OCI-LY3 (cell line): ENCODE measurements at regions not wholly inside any gene's neighbourhood (a gene's known extent, or its start where the extent isn't known, plus 50 kb on each side); places are given as distances from the start of the nearest gene placed in this dataset.

Experiments
- H2AFZ ChIP-seq: fragments of 200-600, 300-600 bp; shearing (Covaris generic); 2 replicates; pipeline ENCODE4 v1.6.0; 2014; ENCODE audit warnings: antibody characterized with exemption, low read depth, low read length
- H3K27ac ChIP-seq: fragments of 200-600, 300-600 bp; sonication (generic); 2 replicates; pipeline ENCODE4 v1.5.1; 2014; ENCODE audit warnings: mild to moderate bottlenecking, low read length, moderate library complexity, mixed read lengths
- H3K27me3 ChIP-seq: fragments of 200-600, 300-600 bp; sonication (generic); 2 replicates; pipeline ENCODE4 v1.6.1; 2014; ENCODE audit warnings: low read depth, low read length, mixed read lengths
- H3K36me3 ChIP-seq: fragments of 200-600, 300-600 bp; sonication (generic); replicated peaks from 2 replicates; pipeline ENCODE3; 2014; ENCODE audit warnings: low read depth, low read length, mixed read lengths
- H3K4me1 ChIP-seq: fragments of 300-600, 200-600 bp; sonication (generic); 2 replicates; pipeline ENCODE4 v1.6.1; 2014; ENCODE audit warnings: low read length, mixed read lengths
- H3K4me2 ChIP-seq: fragments of 200-600, 300-600 bp; sonication (generic); 2 replicates; pipeline ENCODE4 v1.6.1; 2014; ENCODE audit warnings: low read length, mixed read lengths
- H3K4me3 ChIP-seq: fragments of 300-600, 200-600 bp; sonication (generic); 2 replicates; pipeline ENCODE4 v1.5.1; 2014; ENCODE audit warnings: antibody characterized with exemption, mild to moderate bottlenecking, low read length, moderate library complexity
- H3K79me2 ChIP-seq: fragments of 300-600, 200-600 bp; shearing (Covaris generic); 2 replicates; pipeline ENCODE4 v1.6.1; 2014; ENCODE audit warnings: mild to moderate bottlenecking, low read length, mixed read lengths
- H3K9ac ChIP-seq: fragments of 300-600, 200-600 bp; shearing (Covaris generic); 2 replicates; pipeline ENCODE4 v1.6.0; 2014; ENCODE audit warnings: mild to moderate bottlenecking, low read length, moderate library complexity
- H3K9me3 ChIP-seq: fragments of 200-600, 300-600 bp; shearing (Covaris generic); 2 replicates; pipeline ENCODE4 v1.6.1; 2014; ENCODE audit warnings: low read length, mixed read lengths; ENCODE audit not compliant: insufficient read depth
- H4K20me1 ChIP-seq: fragments of 200-600, 300-600 bp; sonication (generic); 2 replicates; pipeline ENCODE4 v1.6.1; 2016; ENCODE audit warnings: low read length, mixed read lengths; ENCODE audit not compliant: insufficient read depth
- EZH2phosphoT487 ChIP-seq: fragments of 200-600 bp; shearing (Covaris generic); IDR thresholded peaks from 2 replicates; pipeline ENCODE4 v1.6.1; 2018; ENCODE audit warnings: antibody characterized with exemption, mixed run types, low read depth
- TF ChIP-seq, protein P1 (sequence below): fragments of 200-600, 300-600 bp; sonication (generic); IDR thresholded peaks from 2 replicates; pipeline ENCODE4 v1.5.1; 2014; ENCODE audit warnings: antibody characterized with exemption, low read length, low read depth

DNA sequence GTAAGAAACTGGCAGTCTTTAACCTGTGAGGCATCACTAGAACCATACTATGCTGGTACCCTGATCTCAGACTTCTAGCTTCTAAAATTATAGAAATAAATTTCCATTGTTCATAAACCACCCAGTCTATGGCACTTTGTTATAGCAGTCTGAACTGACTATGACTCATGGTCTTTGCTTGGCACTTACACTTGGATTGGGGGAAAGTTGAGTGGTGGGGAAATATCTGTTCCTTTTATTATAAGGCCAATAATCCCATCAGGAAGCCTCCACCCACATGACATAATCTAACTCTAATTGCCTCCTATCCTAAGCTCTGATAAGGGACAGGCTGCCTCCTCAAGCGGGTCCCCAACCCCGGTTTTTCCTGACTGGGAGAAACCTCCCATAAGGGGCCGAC, 61.4 kb upstream of the PACRGL start:
- H3K27me3 ChIP-seq, result no peaks in the 10 kb centered on the region
- no peak overlapping the region for H3K9ac ChIP-seq
- H3K4me3 ChIP-seq, result no peak overlapping the region
- no peak overlapping the region for H3K27ac ChIP-seq
- no peak overlapping the region for H2AFZ ChIP-seq
- H3K9me3 ChIP-seq, result no peaks in the 10 kb centered on the region
- H3K4me1 ChIP-seq, result 0 out of 2 replicates have a peak, but pooled peaks cover 2% of the 10 kb centered on the region
- TF ChIP-seq EZH2phosphoT487, result no peak
- TF ChIP-seq, protein P1, sequence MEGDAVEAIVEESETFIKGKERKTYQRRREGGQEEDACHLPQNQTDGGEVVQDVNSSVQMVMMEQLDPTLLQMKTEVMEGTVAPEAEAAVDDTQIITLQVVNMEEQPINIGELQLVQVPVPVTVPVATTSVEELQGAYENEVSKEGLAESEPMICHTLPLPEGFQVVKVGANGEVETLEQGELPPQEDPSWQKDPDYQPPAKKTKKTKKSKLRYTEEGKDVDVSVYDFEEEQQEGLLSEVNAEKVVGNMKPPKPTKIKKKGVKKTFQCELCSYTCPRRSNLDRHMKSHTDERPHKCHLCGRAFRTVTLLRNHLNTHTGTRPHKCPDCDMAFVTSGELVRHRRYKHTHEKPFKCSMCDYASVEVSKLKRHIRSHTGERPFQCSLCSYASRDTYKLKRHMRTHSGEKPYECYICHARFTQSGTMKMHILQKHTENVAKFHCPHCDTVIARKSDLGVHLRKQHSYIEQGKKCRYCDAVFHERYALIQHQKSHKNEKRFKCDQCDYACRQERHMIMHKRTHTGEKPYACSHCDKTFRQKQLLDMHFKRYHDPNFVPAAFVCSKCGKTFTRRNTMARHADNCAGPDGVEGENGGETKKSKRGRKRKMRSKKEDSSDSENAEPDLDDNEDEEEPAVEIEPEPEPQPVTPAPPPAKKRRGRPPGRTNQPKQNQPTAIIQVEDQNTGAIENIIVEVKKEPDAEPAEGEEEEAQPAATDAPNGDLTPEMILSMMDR, result no peak
- H3K36me3 ChIP-seq, result no peaks in the 10 kb centered on the region
- H3K4me2 ChIP-seq, result no peak overlapping the region
- H4K20me1 ChIP-seq, result no peaks in the 10 kb centered on the region
- no peaks in the 10 kb centered on the region for H3K79me2 ChIP-seq

DNA sequence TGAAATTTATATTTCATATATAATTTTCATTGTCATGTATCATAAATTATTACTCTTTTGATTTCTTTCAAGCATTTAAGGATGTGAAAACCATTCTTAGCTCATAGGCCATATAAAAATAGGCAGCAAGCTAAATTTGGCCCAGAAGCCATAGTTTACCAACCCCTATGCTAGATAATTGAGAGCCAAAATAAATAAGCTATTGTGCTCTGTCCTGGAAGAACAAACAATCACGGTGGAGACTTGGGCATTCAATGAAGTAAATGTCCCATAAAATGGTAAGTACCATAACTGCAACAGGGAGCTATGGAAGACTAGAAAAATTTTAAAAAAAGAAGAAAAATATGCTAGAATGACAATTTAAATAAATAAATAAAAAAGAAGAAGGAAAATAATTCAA, 60.9 kb upstream of the PACRGL start:
- no peak overlapping the region for H3K4me2 ChIP-seq
- H3K4me3 ChIP-seq, result no peak overlapping the region
- H2AFZ ChIP-seq, result no peak overlapping the region
- H3K9me3 ChIP-seq, result no peaks in the 10 kb centered on the region
- H3K36me3 ChIP-seq, result no peaks in the 10 kb centered on the region
- TF ChIP-seq, protein P1, result no peak
- no peak for TF ChIP-seq EZH2phosphoT487
- H4K20me1 ChIP-seq, result no peaks in the 10 kb centered on the region
- no peak overlapping the region for H3K9ac ChIP-seq
- no peaks in the 10 kb centered on the region for H3K79me2 ChIP-seq
- no peak overlapping the region for H3K27ac ChIP-seq
- no peaks in the 10 kb centered on the region for H3K27me3 ChIP-seq
- 0 out of 2 replicates have a peak, but pooled peaks cover 3% of the 10 kb centered on the region for H3K4me1 ChIP-seq

GRCh38 chr4:20640989-20641388, 59.3 kb upstream of the PACRGL start:
- 0 out of 2 replicates have a peak, but pooled peaks cover 3% of the 10 kb centered on the region for H3K4me1 ChIP-seq
- H3K27ac ChIP-seq, result no peak overlapping the region
- H3K4me3 ChIP-seq, result no peak overlapping the region
- H2AFZ ChIP-seq, result no peak overlapping the region
- H3K27me3 ChIP-seq, result no peaks in the 10 kb centered on the region
- H4K20me1 ChIP-seq, result no peaks in the 10 kb centered on the region
- no peaks in the 10 kb centered on the region for H3K79me2 ChIP-seq
- TF ChIP-seq, protein P1, result no peak
- no peak for TF ChIP-seq EZH2phosphoT487
- no peaks in the 10 kb centered on the region for H3K36me3 ChIP-seq
- H3K9ac ChIP-seq, result no peak overlapping the region
- H3K9me3 ChIP-seq, result no peaks in the 10 kb centered on the region
- H3K4me2 ChIP-seq, result no peak overlapping the region

GRCh38 chr4:20641976-20642375, 58.3 kb upstream of the PACRGL start:
- TF ChIP-seq EZH2phosphoT487, result no peak
- TF ChIP-seq, protein P1, result no peak

More at GRCh38 chr4:20641976-20642375, 58.3 kb upstream of the PACRGL start:
- Histone ChIP-seq H3K9me3 (no peaks in the 10 kb centered on the region), H3K4me1 (0 out of 2 replicates have a peak, but pooled peaks cover 3% of the 10 kb centered on the region), H3K36me3 (no peaks in the 10 kb centered on the region), H4K20me1 (no peaks in the 10 kb centered on the region), H3K27me3 (no peaks in the 10 kb centered on the region), H3K27ac (no peak overlapping the region), H3K4me2 (no peak overlapping the region), H2AFZ (no peak overlapping the region), H3K79me2 (no peaks in the 10 kb centered on the region), H3K4me3 (no peak overlapping the region), H3K9ac (no peak overlapping the region)
